ENCODE measurements at regions not wholly inside any gene's neighbourhood (a gene's known extent, or its start where the extent isn't known, plus 50 kb on each side); places are given as distances from the start of the nearest gene placed in this dataset.

DNA sequence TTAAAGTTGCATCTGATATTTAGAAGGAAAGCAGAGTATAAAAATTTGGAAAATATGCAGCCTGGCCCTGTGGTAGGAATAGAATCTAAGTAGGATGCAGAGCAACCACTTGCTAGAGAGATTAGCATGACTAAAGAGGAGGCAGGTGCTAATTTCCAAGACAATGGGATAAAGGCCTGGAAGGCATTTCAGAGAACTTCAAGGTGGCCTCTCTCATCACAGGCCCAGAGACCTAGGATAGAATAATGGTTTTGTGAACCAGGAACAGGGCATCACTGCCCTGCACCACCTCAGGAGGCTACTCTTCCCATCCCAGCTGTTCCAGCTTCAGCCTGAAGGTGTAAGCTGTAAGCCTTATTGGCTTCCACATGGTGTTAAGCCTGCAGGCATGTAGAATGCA is 621.7 kb upstream of the HS3ST1 start:
- TF ChIP-seq, protein P1, sequence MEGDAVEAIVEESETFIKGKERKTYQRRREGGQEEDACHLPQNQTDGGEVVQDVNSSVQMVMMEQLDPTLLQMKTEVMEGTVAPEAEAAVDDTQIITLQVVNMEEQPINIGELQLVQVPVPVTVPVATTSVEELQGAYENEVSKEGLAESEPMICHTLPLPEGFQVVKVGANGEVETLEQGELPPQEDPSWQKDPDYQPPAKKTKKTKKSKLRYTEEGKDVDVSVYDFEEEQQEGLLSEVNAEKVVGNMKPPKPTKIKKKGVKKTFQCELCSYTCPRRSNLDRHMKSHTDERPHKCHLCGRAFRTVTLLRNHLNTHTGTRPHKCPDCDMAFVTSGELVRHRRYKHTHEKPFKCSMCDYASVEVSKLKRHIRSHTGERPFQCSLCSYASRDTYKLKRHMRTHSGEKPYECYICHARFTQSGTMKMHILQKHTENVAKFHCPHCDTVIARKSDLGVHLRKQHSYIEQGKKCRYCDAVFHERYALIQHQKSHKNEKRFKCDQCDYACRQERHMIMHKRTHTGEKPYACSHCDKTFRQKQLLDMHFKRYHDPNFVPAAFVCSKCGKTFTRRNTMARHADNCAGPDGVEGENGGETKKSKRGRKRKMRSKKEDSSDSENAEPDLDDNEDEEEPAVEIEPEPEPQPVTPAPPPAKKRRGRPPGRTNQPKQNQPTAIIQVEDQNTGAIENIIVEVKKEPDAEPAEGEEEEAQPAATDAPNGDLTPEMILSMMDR (IDR thresholded peaks at IDR 0.05 in 2 of 3, conservative IDR thresholded peaks at IDR 0.05 in 1 of 3; ENCODE audit: insufficient read depth in 2 of 3, low read depth in 1 of 3, low read length in 3 of 3) = no peak
- TF ChIP-seq, protein P2, sequence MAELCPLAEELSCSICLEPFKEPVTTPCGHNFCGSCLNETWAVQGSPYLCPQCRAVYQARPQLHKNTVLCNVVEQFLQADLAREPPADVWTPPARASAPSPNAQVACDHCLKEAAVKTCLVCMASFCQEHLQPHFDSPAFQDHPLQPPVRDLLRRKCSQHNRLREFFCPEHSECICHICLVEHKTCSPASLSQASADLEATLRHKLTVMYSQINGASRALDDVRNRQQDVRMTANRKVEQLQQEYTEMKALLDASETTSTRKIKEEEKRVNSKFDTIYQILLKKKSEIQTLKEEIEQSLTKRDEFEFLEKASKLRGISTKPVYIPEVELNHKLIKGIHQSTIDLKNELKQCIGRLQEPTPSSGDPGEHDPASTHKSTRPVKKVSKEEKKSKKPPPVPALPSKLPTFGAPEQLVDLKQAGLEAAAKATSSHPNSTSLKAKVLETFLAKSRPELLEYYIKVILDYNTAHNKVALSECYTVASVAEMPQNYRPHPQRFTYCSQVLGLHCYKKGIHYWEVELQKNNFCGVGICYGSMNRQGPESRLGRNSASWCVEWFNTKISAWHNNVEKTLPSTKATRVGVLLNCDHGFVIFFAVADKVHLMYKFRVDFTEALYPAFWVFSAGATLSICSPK (IDR thresholded peaks at IDR 0.05; ENCODE audit: borderline replicate concordance) = no peak
- TF ChIP-seq EP300 (IDR thresholded peaks at IDR 0.05; ENCODE audit: low read length) = no peak
- TF ChIP-seq, protein P3, sequence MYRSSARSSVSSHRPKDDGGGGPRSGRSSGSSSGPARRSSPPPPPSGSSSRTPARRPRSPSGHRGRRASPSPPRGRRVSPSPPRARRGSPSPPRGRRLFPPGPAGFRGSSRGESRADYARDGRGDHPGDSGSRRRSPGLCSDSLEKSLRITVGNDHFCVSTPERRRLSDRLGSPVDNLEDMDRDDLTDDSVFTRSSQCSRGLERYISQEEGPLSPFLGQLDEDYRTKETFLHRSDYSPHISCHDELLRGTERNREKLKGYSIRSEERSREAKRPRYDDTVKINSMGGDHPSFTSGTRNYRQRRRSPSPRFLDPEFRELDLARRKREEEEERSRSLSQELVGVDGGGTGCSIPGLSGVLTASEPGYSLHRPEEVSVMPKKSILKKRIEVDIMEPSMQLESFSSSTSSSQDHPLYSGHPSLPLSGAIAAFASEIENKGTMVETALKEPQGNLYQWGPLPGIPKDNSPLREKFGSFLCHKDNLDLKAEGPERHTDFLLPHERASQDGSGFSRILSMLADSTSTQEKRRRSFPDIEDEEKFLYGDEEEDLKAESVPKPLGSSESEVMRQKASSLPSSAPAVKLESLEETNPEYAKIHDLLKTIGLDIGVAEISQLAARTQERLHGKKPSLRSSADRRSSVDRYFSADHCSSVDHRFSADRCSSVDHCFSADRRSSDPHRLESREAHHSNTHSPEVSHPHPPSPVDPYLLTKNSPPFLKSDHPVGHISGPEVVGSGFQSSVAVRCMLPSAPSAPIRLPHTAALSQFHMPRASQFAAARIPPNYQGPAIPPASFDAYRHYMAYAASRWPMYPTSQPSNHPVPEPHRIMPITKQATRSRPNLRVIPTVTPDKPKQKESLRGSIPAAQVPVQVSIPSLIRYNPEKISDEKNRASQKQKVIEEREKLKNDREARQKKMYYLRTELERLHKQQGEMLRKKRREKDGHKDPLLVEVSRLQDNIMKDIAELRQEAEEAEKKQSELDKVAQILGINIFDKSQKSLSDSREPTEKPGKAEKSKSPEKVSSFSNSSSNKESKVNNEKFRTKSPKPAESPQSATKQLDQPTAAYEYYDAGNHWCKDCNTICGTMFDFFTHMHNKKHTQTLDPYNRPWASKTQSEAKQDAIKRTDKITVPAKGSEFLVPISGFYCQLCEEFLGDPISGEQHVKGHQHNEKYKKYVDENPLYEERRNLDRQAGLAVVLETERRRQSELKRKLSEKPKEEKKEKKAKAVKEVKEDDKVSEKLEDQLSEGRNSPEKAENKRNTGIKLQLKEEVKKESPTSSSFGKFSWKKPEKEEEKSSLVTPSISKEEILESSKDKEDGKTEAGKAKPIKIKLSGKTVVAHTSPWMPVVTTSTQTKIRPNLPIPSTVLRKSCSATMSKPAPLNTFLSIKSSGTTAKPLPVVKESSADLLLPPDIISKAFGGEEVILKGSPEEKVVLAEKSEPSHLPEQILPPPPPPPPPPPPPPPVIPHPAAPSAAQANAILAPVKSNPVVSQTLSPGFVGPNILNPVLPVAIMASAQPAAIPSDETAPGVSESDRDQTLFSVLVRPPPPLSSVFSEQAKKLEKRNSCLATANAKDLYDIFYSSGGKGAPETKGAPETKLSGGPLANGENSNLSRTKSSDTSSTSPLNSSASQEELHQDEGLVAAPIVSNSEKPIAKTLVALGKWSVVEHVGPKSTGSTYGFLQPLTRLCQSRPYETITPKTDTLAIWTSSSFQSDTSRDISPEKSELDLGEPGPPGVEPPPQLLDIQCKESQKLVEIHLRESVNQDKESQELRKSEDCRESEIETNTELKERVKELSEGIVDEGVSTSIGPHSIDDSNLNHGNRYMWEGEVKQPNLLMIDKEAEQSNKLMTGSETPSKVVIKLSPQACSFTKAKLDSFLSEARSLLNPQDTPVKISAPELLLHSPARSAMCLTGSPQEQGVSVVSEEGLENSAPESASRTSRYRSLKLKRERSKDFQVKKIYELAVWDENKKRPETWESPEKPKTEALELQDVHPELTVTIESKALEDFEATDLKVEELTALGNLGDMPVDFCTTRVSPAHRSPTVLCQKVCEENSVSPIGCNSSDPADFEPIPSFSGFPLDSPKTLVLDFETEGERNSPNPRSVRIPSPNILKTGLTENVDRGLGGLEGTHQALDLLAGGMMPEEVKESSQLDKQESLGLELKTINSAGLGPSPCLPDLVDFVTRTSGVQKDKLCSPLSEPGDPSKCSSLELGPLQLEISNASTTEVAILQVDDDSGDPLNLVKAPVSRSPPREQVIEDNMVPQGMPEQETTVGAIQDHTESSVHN (IDR thresholded peaks at IDR 0.05; ENCODE audit: borderline replicate concordance in 1 of 2, low read depth in 1 of 2) = no peak
- no peak for TF ChIP-seq HCFC1 (IDR thresholded peaks at IDR 0.05; ENCODE audit: low read depth, low read length)
- TF ChIP-seq HDAC2 (IDR thresholded peaks at IDR 0.05) = no peak

Measured in K562 (cell line).